ENCODE measurements at regions not wholly inside any gene's neighbourhood (a gene's known extent, or its start where the extent isn't known, plus 50 kb on each side); places are given as distances from the start of the nearest gene placed in this dataset.

GRCh38 chr7:125908711-125909110 is 979.1 kb upstream of the POT1 start (continued):
- TF ChIP-seq CTCF (conservative IDR thresholded peaks at IDR 0.05; ENCODE audit: low read depth in 2 of 2) (no peak), ZNF331 (CRISPR knock-in tag; IDR thresholded peaks at IDR 0.05; ENCODE audit: low read depth) (no peak), JUNB (IDR thresholded peaks at IDR 0.05; ENCODE audit: unreplicated experiment) (no peak), STAT1 (IDR thresholded peaks at IDR 0.05; ENCODE audit: unreplicated experiment) (no peak), ZNF114 (CRISPR knock-in tag; IDR thresholded peaks at IDR 0.05) (no peak)

- H3F3A ChIP-seq (replicated peaks; ENCODE audit: low read depth) = no peaks in the 10 kb centered on the region
- no peak overlapping the region for H3K27ac Mint-ChIP-seq
- no peaks in the 10 kb centered on the region for H3K36me3 ChIP-seq (ENCODE audit: insufficient read depth)
- no peaks in the 10 kb centered on the region for H4K20me1 ChIP-seq (replicated peaks; ENCODE audit: insufficient read depth)
- H3K79me2 ChIP-seq (replicated peaks; ENCODE audit: insufficient read depth) = no peaks in the 10 kb centered on the region
- peaks cover 2% of the 10 kb centered on the region; the same call in 1 of the 3 replicates for H3K36me3 Mint-ChIP-seq (ENCODE audit: low read depth)
- H2AFZ ChIP-seq = no peak overlapping the region
- H3K4me1 Mint-ChIP-seq = no peaks in the 10 kb centered on the region
- H3K4me1 ChIP-seq (ENCODE audit: insufficient read depth) = no peaks in the 10 kb centered on the region
- H3K4me2 ChIP-seq = no peak overlapping the region
- peaks cover 24% of the 10 kb centered on the region for H3K9me2 ChIP-seq (ENCODE audit: insufficient read depth)
- TF ChIP-seq CTCF (conservative IDR thresholded peaks at IDR 0.05; ENCODE audit: low read depth in 2 of 2) (peak in 1 of 2 experiments; percentile 45; a peak in 2 of 4 replicates), REST (IDR thresholded peaks at IDR 0.05; ENCODE audit: unreplicated experiment) (no peak), NANOG (IDR thresholded peaks at IDR 0.05; ENCODE audit: borderline replicate concordance) (no peak)
- H3K27ac ChIP-seq (ENCODE audit: low read depth) = no peak overlapping the region
- H3K4me3 Mint-ChIP-seq = no peak overlapping the region
- H3K27me3 ChIP-seq (ENCODE audit: insufficient read depth) = no peaks in the 10 kb centered on the region
- no peaks in the 10 kb centered on the region for H3K27me3 Mint-ChIP-seq (ENCODE audit: insufficient read depth, low read depth, poor library complexity)
- no peak for ATAC-seq
- no peak overlapping the region for H3K4me3 ChIP-seq
- peak; percentile 9 for DNase-seq (ENCODE audit: low spot score)
- no peaks in the 10 kb centered on the region; the same call in 2 of the 3 replicates for H3K9me3 Mint-ChIP-seq
Observed at GRCh38 chr7:125899577-125899976, 970.0 kb upstream of the POT1 start.

Data from GM23338 (cell line).